Muscle layer of colon (tissue), 2 donors: ENCODE measurements at regions not wholly inside any gene's neighbourhood (a gene's known extent, or its start where the extent isn't known, plus 50 kb on each side); places are given as distances from the start of the nearest gene placed in this dataset.

ENCODE experiments used
- H3K27ac ChIP-seq: one replicate; pipeline ENCODE4 v1.7.0; 2013; ENCODE audit warnings: low read depth, mild to moderate bottlenecking, low read length, moderate library complexity
- H3K27me3 ChIP-seq, 2 donors: one replicate each; pipeline ENCODE4 v1.7.0; 2013; ENCODE audit warnings: low read length in 2 of 2, mild to moderate bottlenecking in 2 of 2; ENCODE audit not compliant: insufficient read depth in 2 of 2, control insufficient read depth in 1 of 2
- H3K36me3 ChIP-seq: one replicate; pipeline ENCODE4 v1.7.0; 2013; ENCODE audit warnings: mild to moderate bottlenecking, low read length; ENCODE audit not compliant: insufficient read depth
- H3K4me1 ChIP-seq: one replicate; pipeline ENCODE4 v1.7.0; 2013; ENCODE audit warnings: mild to moderate bottlenecking, low read length; ENCODE audit not compliant: insufficient read depth
- H3K4me3 ChIP-seq, 2 donors: one replicate each; pipeline ENCODE4 v1.7.0; 2013; ENCODE audit warnings: low read length in 2 of 2, low read depth in 1 of 2, mild to moderate bottlenecking in 1 of 2, moderate library complexity in 1 of 2
- H3K9ac ChIP-seq: one replicate; pipeline ENCODE4 v1.7.0; 2013; ENCODE audit warnings: low read length
- H3K9me3 ChIP-seq: one replicate; pipeline ENCODE4 v1.7.0; 2013; ENCODE audit warnings: mild to moderate bottlenecking, low read length
- donor health status: abdominal sarcoma.
- donor health status: Adenocarcinoma of cecum.

GRCh38 chr4:182144626-182145333, 98.4 kb upstream of the TENM3 start:
- Histone ChIP-seq H3K4me3 (peak overlapping the region; percentile 43 to 61), H3K9me3 (no peaks in the 10 kb centered on the region), H3K36me3 (no peaks in the 10 kb centered on the region), H3K27ac (no peak overlapping the region), H3K4me1 (peaks cover 8% of the 10 kb centered on the region), H3K27me3 (peaks cover 18 to 65% of the 10 kb centered on the region in 2 donors), H3K9ac (no peak overlapping the region)

- Histone ChIP-seq H3K27ac (no peak overlapping the region), H3K9ac (no peak overlapping the region), H3K9me3 (no peaks in the 10 kb centered on the region), H3K36me3 (no peaks in the 10 kb centered on the region), H3K27me3 (peaks cover 18 to 61% of the 10 kb centered on the region in 2 donors), H3K4me1 (peaks cover 8% of the 10 kb centered on the region), H3K4me3 (peak overlapping the region in 1 of 2 donors; percentile 43)
Measured at GRCh38 chr4:182145334-182145905, 97.8 kb upstream of the TENM3 start.

GRCh38 chr4:182147391-182147790, 95.8 kb upstream of the TENM3 start:
- Histone ChIP-seq H3K9me3 (no peaks in the 10 kb centered on the region), H3K27me3 (peaks cover 18 to 48% of the 10 kb centered on the region in 2 donors), H3K36me3 (no peaks in the 10 kb centered on the region), H3K4me1 (peaks cover 8% of the 10 kb centered on the region), H3K4me3 (no peak overlapping the region), H3K27ac (no peak overlapping the region), H3K9ac (no peak overlapping the region)

- no peak overlapping the region for H3K4me3 ChIP-seq
Measured at GRCh38 chr4:182150645-182151044, 92.6 kb upstream of the TENM3 start.

GRCh38 chr4:182155806-182156205, 87.4 kb upstream of the TENM3 start:
- Histone ChIP-seq H3K27ac (no peak overlapping the region), H3K4me3 (no peak overlapping the region), H3K36me3 (no peaks in the 10 kb centered on the region), H3K9ac (no peak overlapping the region), H3K4me1 (no peaks in the 10 kb centered on the region), H3K27me3 (no peaks in the 10 kb centered on the region), H3K9me3 (no peaks in the 10 kb centered on the region)

More at GRCh38 chr4:182150645-182151044, 92.6 kb upstream of the TENM3 start:
- Histone ChIP-seq H3K4me1 (no peaks in the 10 kb centered on the region), H3K9me3 (no peaks in the 10 kb centered on the region), H3K27ac (no peak overlapping the region), H3K9ac (no peak overlapping the region), H3K36me3 (no peaks in the 10 kb centered on the region), H3K27me3 (peaks cover 2 to 19% of the 10 kb centered on the region in 2 donors)

- H3K36me3 ChIP-seq = no peaks in the 10 kb centered on the region
- H3K4me1 ChIP-seq = no peaks in the 10 kb centered on the region
- H3K27ac ChIP-seq = no peak overlapping the region
- no peaks in the 10 kb centered on the region for H3K9me3 ChIP-seq
- no peaks in the 10 kb centered on the region for H3K27me3 ChIP-seq
- H3K4me3 ChIP-seq = no peak overlapping the region
- H3K9ac ChIP-seq = no peak overlapping the region
Measured at GRCh38 chr4:182163180-182163579, 80.0 kb upstream of the TENM3 start.

GRCh38 chr4:182169572-182169971, 73.6 kb upstream of the TENM3 start:
- H3K27ac ChIP-seq = no peak overlapping the region
- no peaks in the 10 kb centered on the region for H3K27me3 ChIP-seq
- no peak overlapping the region for H3K4me3 ChIP-seq
- H3K4me1 ChIP-seq = no peaks in the 10 kb centered on the region
- H3K9ac ChIP-seq = no peak overlapping the region
- H3K9me3 ChIP-seq = no peaks in the 10 kb centered on the region
- H3K36me3 ChIP-seq = no peaks in the 10 kb centered on the region

GRCh38 chr4:182169987-182170386, 73.2 kb upstream of the TENM3 start:
- H3K4me3 ChIP-seq = no peak overlapping the region
- H3K9ac ChIP-seq = no peak overlapping the region
- no peaks in the 10 kb centered on the region for H3K36me3 ChIP-seq
- no peaks in the 10 kb centered on the region for H3K27me3 ChIP-seq
- H3K9me3 ChIP-seq = no peaks in the 10 kb centered on the region
- no peak overlapping the region for H3K27ac ChIP-seq
- no peaks in the 10 kb centered on the region for H3K4me1 ChIP-seq

- Histone ChIP-seq H3K27me3 (no peaks in the 10 kb centered on the region), H3K9me3 (no peaks in the 10 kb centered on the region), H3K4me1 (no peaks in the 10 kb centered on the region), H3K9ac (no peak overlapping the region), H3K36me3 (no peaks in the 10 kb centered on the region), H3K27ac (no peak overlapping the region), H3K4me3 (no peak overlapping the region)
Measured at GRCh38 chr4:182170417-182170935, 72.7 kb upstream of the TENM3 start.

GRCh38 chr4:182174979-182175378, 68.2 kb upstream of the TENM3 start:
- Histone ChIP-seq H3K27me3 (no peaks in the 10 kb centered on the region), H3K9me3 (no peaks in the 10 kb centered on the region), H3K27ac (no peak overlapping the region), H3K9ac (no peak overlapping the region), H3K4me1 (no peaks in the 10 kb centered on the region), H3K4me3 (no peak overlapping the region), H3K36me3 (no peaks in the 10 kb centered on the region)

- Histone ChIP-seq H3K4me1 (no peaks in the 10 kb centered on the region), H3K36me3 (no peaks in the 10 kb centered on the region), H3K27ac (no peak overlapping the region), H3K9ac (no peak overlapping the region), H3K9me3 (no peaks in the 10 kb centered on the region), H3K27me3 (no peaks in the 10 kb centered on the region), H3K4me3 (no peak overlapping the region)
Measured at GRCh38 chr4:182175788-182176519, 67.2 kb upstream of the TENM3 start.
